GM12878 (cell line): ENCODE measurements at regions not wholly inside any gene's neighbourhood (a gene's known extent, or its start where the extent isn't known, plus 50 kb on each side); places are given as distances from the start of the nearest gene placed in this dataset.

Experiments used
- ATAC-seq: fragments of 200-7000 bp; cut with Tn5 transposase; 3 replicates; pipeline ENCODE4 v1.9.1; 2020; ENCODE audit warnings: mild to moderate bottlenecking, moderate library complexity
- BruUV-seq: library from RNA; stranded (reverse); fragments of 400-500 nt; replicated peaks from 2 replicates; lab custom pipeline; 2021; lab: Mats Ljungman, UMichigan
- CTCF ChIA-PET: fragments of 300-600 bp; sonication (Branson Sonifier 250); formaldehyde crosslinking; extraction: SDS; loops from one replicate; lab custom pipeline; 2021; ENCODE audit warnings: inconsistent platforms; lab: Yijun Ruan, JAX
- POLR2A ChIA-PET: fragments of 350-600 bp; formaldehyde crosslinking; extraction: SDS; loops from one replicate; lab custom pipeline; 2021; ENCODE audit warnings: inconsistent platforms; lab: Charles Lee
- RAD21 ChIA-PET: fragments of 300-600 bp; sonication (Branson Sonifier 250); formaldehyde crosslinking; loops from one replicate; lab custom pipeline; 2023; ENCODE audit warnings: antibody characterized with exemption; ENCODE audit not compliant: unreplicated experiment; lab: Charles Lee
- SMC1A ChIA-PET: fragments of 300-600 bp; sonication (Branson Sonifier 250); formaldehyde crosslinking; loops from one replicate; lab custom pipeline; 2023; ENCODE audit not compliant: unreplicated experiment, uncharacterized antibody; lab: Charles Lee
- DNase-seq: peaks from one replicate; pipeline ENCODE4 v3.0.0-alpha.2; 2011; ENCODE audit warnings: low read depth, low spot score
- FAIRE-seq: peaks from 3 replicates; lab custom pipeline; 2011; peaks lifted over from hg19 to GRCh38; lab: Jason Lieb, UNC
- H2AFZ ChIP-seq: 2 replicates; pipeline ENCODE4 v1.6.0; 2011; ENCODE audit warnings: low read depth, low read length, control low read depth; ENCODE audit not compliant: control insufficient read depth
- H3K27ac ChIP-seq: 2 replicates; pipeline ENCODE4 v1.5.1; 2011; ENCODE audit warnings: control low read depth; ENCODE audit not compliant: control insufficient read depth, insufficient read depth
- H3K27me3 ChIP-seq, 2 experiments: replicated peaks in 1 of 2; 2 replicates each; pipeline versions ENCODE4 v1.6.0 to v1.6.1; 2011; ENCODE audit warnings: low read length in 1 of 2; ENCODE audit not compliant: control insufficient read depth in 2 of 2, insufficient read depth in 2 of 2
- H3K36me3 ChIP-seq, 2 experiments: 2 replicates each; pipeline ENCODE4 v1.5.1; 2011; ENCODE audit warnings: low read length in 1 of 2; ENCODE audit not compliant: control insufficient read depth in 2 of 2, insufficient read depth in 2 of 2
- H3K4me1 ChIP-seq: 2 replicates; pipeline ENCODE4 v1.6.1; 2011; ENCODE audit warnings: mild to moderate bottlenecking, low read length, moderate library complexity, mixed read lengths; ENCODE audit not compliant: control insufficient read depth, insufficient read depth
- H3K4me2 ChIP-seq: 2 replicates; pipeline ENCODE4 v1.6.0; 2011; ENCODE audit warnings: control low read depth; ENCODE audit not compliant: control insufficient read depth, insufficient read depth
- H3K4me3 ChIP-seq: fragments of 200-600 bp; sonication (generic); 2 replicates; pipeline ENCODE4 v1.5.1; 2016
- H3K79me2 ChIP-seq: 2 replicates; pipeline ENCODE4 v1.6.0; 2011; ENCODE audit warnings: low read length; ENCODE audit not compliant: control insufficient read depth, insufficient read depth
- H3K9ac ChIP-seq: 2 replicates; pipeline ENCODE4 v1.8.0; 2011; ENCODE audit warnings: low read length, control low read depth, mixed read lengths; ENCODE audit not compliant: control insufficient read depth, insufficient read depth
- H3K9me3 ChIP-seq: replicated peaks from 3 replicates; pipeline ENCODE4 v1.5.1; 2011; ENCODE audit warnings: mild to moderate bottlenecking, low read length; ENCODE audit not compliant: control insufficient read depth, insufficient read depth
- H4K20me1 ChIP-seq: 2 replicates; pipeline ENCODE4 v1.6.0; 2011; ENCODE audit not compliant: control insufficient read depth, insufficient read depth
- IRF4 ChIP-seq: IDR thresholded peaks from 2 replicates; pipeline ENCODE4 v1.6.1; 2011; ENCODE audit warnings: low read depth, low read length
- MEF2B ChIP-seq: fragments of 450-650 bp; IDR thresholded peaks from 2 replicates; pipeline ENCODE4 v1.6.1; 2018; ENCODE audit warnings: mild to moderate bottlenecking, moderate library complexity; ENCODE audit not compliant: partially characterized antibody, poor library complexity, severe bottlenecking
- MTA2 ChIP-seq: fragments of 450-650 bp; IDR thresholded peaks from 2 replicates; pipeline ENCODE4 v1.6.1; 2016; ENCODE audit warnings: low read depth, mild to moderate bottlenecking, moderate library complexity
- MYC ChIP-seq: IDR thresholded peaks from 2 replicates; pipeline ENCODE4 v1.6.1; 2011; ENCODE audit warnings: mild to moderate bottlenecking, low read length, moderate library complexity, inconsistent platforms; ENCODE audit not compliant: insufficient read depth, insufficient replicate concordance, insufficient read length, severe bottlenecking
- NR2C1 ChIP-seq: fragments of 450-650 bp; IDR thresholded peaks from 2 replicates; pipeline ENCODE4 v1.6.1; 2017; ENCODE audit warnings: antibody characterized with exemption, mild to moderate bottlenecking, moderate library complexity
- POLR2AphosphoS5 ChIP-seq: IDR thresholded peaks from 2 replicates; pipeline ENCODE4 v1.6.1; 2011; ENCODE audit warnings: mild to moderate bottlenecking, low read length, inconsistent platforms
- RAD21 ChIP-seq: IDR thresholded peaks from 2 replicates; pipeline ENCODE4 v1.6.1; 2011; ENCODE audit warnings: mild to moderate bottlenecking, low read depth, low read length, moderate library complexity; ENCODE audit not compliant: insufficient read depth
- RB1 ChIP-seq: fragments of 450-650 bp; formaldehyde crosslinking; IDR thresholded peaks from 2 replicates; pipeline ENCODE4 v1.6.1; 2017; ENCODE audit warnings: mild to moderate bottlenecking, borderline replicate concordance
- ZSCAN29 ChIP-seq: fragments of 450-650 bp; IDR thresholded peaks from 2 replicates; pipeline ENCODE4 v1.6.1; 2017; ENCODE audit warnings: mild to moderate bottlenecking, moderate library complexity
- ZZZ3 ChIP-seq: IDR thresholded peaks from 2 replicates; pipeline ENCODE4 v1.6.1; 2011; ENCODE audit warnings: low read depth; ENCODE audit not compliant: control insufficient read depth, insufficient read length
- WGBS: methylation state at CpG from one replicate; pipeline ENCODE4 v1.1.6; 2016; ENCODE audit warnings: low lambda C conversion rate; ENCODE audit not compliant: insufficient replicate concordance, insufficient coverage; ENCODE audit errors: missing lambda C conversion rate; 5-methylcytosine and 5-hydroxymethylcytosine counted together
- in situ Hi-C: fragments of 300-500 bp; cut with MboI; formaldehyde crosslinking; loops from 9 replicates; pipeline ENCODE4 v1.14.3; 2018; ENCODE audit warnings: mixed read lengths
- intact Hi-C: fragments of 100-400 bp; cut with micrococcal nuclease; formaldehyde crosslinking; loops from one replicate; pipeline ENCODE4 v1.14.2; 2022; ENCODE audit not compliant: unreplicated experiment
- TF ChIP-seq, protein P1 (sequence below): fragments of 450-650 bp; IDR thresholded peaks from 2 replicates; pipeline ENCODE4 v1.6.1; 2017; ENCODE audit warnings: borderline replicate concordance
- TF ChIP-seq, protein P2 (sequence below): fragments of 450-650 bp; formaldehyde crosslinking; IDR thresholded peaks from 2 replicates; pipeline ENCODE4 v1.4.0; 2020; ENCODE audit warnings: mild to moderate bottlenecking, moderate library complexity

DNA sequence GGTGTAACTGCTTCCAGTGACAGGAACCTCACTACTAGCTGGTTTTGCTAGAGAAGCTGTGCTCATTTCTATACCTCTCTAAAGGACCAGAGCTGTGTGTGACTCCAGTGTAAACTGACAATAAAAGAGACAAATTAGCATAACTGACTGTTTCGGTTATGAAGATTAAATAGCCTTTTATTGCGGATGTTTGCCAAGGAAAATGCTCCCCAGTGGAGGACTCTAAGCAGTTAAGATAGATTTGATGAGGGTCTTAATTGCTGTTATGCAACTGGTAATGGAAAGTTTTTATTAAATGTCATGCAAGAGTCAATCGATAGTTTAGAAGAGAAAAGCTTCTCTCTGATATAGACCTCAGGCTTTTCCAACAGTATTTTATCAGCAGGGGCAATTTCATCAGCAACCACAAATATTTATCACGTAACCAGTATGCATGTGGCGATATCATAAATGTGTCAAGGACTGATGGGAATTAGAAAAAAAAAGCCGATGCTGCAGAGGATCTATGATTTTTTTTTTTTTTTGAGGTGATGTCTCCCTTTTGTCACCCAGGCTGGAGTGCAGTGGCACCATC, 275.2 kb upstream of the DMAC1 start:
- 50% methylated on average over 6 of the region's 6 CpGs for WGBS
- H3K9ac ChIP-seq = no peak overlapping the region
- no peaks in the 10 kb centered on the region for H3K9me3 ChIP-seq
- no peaks in the 10 kb centered on the region for H3K36me3 ChIP-seq
- ATAC-seq = no peak
- no peaks in the 10 kb centered on the region for H3K4me1 ChIP-seq
- no peak for DNase-seq
- ChIA-PET SMC1A (interaction anchor here (0.7 kb wide), 1 partner anchor 48 kb away, joined by 3 read pairs; no protein-coding TSS in a partner anchor), POLR2A (no interaction called here), CTCF (no interaction called here), RAD21 (no interaction called here)
- H3K4me2 ChIP-seq = no peak overlapping the region
- intact Hi-C loops = no loop called here
- no peak overlapping the region for H3K27ac ChIP-seq
- H3K4me3 ChIP-seq = no peak overlapping the region
- no peak overlapping the region for H2AFZ ChIP-seq
- no peak for FAIRE-seq
- no peaks in the 10 kb centered on the region for H3K27me3 ChIP-seq
- no TSS peak for BruUV-seq
- no peak for TF ChIP-seq NR2C1
- no peak for TF ChIP-seq POLR2AphosphoS5
- no peak for TF ChIP-seq ZZZ3
- TF ChIP-seq ZSCAN29 = no peak
- no peak for TF ChIP-seq RAD21
- TF ChIP-seq MEF2B = no peak
- no peak for TF ChIP-seq MYC
- TF ChIP-seq, protein P1, sequence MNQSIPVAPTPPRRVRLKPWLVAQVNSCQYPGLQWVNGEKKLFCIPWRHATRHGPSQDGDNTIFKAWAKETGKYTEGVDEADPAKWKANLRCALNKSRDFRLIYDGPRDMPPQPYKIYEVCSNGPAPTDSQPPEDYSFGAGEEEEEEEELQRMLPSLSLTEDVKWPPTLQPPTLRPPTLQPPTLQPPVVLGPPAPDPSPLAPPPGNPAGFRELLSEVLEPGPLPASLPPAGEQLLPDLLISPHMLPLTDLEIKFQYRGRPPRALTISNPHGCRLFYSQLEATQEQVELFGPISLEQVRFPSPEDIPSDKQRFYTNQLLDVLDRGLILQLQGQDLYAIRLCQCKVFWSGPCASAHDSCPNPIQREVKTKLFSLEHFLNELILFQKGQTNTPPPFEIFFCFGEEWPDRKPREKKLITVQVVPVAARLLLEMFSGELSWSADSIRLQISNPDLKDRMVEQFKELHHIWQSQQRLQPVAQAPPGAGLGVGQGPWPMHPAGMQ = no peak
- no peak for TF ChIP-seq RB1
- no peak for TF ChIP-seq MTA2
- no peak for TF ChIP-seq IRF4
- TF ChIP-seq, protein P2, sequence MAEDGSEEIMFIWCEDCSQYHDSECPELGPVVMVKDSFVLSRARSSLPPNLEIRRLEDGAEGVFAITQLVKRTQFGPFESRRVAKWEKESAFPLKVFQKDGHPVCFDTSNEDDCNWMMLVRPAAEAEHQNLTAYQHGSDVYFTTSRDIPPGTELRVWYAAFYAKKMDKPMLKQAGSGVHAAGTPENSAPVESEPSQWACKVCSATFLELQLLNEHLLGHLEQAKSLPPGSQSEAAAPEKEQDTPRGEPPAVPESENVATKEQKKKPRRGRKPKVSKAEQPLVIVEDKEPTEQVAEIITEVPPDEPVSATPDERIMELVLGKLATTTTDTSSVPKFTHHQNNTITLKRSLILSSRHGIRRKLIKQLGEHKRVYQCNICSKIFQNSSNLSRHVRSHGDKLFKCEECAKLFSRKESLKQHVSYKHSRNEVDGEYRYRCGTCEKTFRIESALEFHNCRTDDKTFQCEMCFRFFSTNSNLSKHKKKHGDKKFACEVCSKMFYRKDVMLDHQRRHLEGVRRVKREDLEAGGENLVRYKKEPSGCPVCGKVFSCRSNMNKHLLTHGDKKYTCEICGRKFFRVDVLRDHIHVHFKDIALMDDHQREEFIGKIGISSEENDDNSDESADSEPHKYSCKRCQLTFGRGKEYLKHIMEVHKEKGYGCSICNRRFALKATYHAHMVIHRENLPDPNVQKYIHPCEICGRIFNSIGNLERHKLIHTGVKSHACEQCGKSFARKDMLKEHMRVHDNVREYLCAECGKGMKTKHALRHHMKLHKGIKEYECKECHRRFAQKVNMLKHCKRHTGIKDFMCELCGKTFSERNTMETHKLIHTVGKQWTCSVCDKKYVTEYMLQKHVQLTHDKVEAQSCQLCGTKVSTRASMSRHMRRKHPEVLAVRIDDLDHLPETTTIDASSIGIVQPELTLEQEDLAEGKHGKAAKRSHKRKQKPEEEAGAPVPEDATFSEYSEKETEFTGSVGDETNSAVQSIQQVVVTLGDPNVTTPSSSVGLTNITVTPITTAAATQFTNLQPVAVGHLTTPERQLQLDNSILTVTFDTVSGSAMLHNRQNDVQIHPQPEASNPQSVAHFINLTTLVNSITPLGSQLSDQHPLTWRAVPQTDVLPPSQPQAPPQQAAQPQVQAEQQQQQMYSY (CRISPR knock-in tag) = no peak
- TF ChIP-seq, all 136 proteins: peak for 0
- in situ Hi-C loops = no loop called here
- Histone ChIP-seq H3K79me2 (no peaks in the 10 kb centered on the region), H4K20me1 (no peaks in the 10 kb centered on the region)
